Ishikawa (cell line): ENCODE measurements at regions not wholly inside any gene's neighbourhood (a gene's known extent, or its start where the extent isn't known, plus 50 kb on each side); places are given as distances from the start of the nearest gene placed in this dataset.

Experiments used
- CEBPB ChIP-seq: IDR thresholded peaks from 2 replicates; pipeline ENCODE4 v1.6.1; 2012
- CREB1 ChIP-seq: IDR thresholded peaks from 2 replicates; pipeline ENCODE4 v1.6.1; 2012; ENCODE audit warnings: low read depth
- EGR1 ChIP-seq: IDR thresholded peaks from 2 replicates; pipeline ENCODE4 v1.6.1; 2012
- EP300 ChIP-seq: IDR thresholded peaks from 2 replicates; pipeline ENCODE4 v1.6.1; 2012; ENCODE audit warnings: borderline replicate concordance
- FOXM1 ChIP-seq: IDR thresholded peaks from 2 replicates; pipeline ENCODE4 v1.6.1; 2012; ENCODE audit warnings: low read depth, borderline replicate concordance
- MAX ChIP-seq: IDR thresholded peaks from 2 replicates; pipeline ENCODE4 v1.6.1; 2012
- RAD21 ChIP-seq: IDR thresholded peaks from 2 replicates; pipeline ENCODE4 v1.6.1; 2012; ENCODE audit warnings: low read depth
- REST ChIP-seq: IDR thresholded peaks from 2 replicates; pipeline ENCODE4 v1.6.1; 2012; ENCODE audit warnings: low read depth, mild to moderate bottlenecking
- TAF1 ChIP-seq: IDR thresholded peaks from 2 replicates; pipeline ENCODE4 v1.6.1; 2012; ENCODE audit warnings: low read depth, mild to moderate bottlenecking
- TCF12 ChIP-seq: IDR thresholded peaks from 2 replicates; pipeline ENCODE4 v1.6.1; 2012; ENCODE audit warnings: low read depth
- TEAD4 ChIP-seq: IDR thresholded peaks from 2 replicates; pipeline ENCODE4 v1.6.1; 2012
- USF1 ChIP-seq: IDR thresholded peaks from 2 replicates; pipeline ENCODE4 v1.6.1; 2012
- YY1 ChIP-seq: IDR thresholded peaks from 2 replicates; pipeline ENCODE4 v1.6.1; 2012; ENCODE audit warnings: low read depth
- ZBTB7A ChIP-seq: IDR thresholded peaks from 2 replicates; pipeline ENCODE4 v1.6.1; 2012; ENCODE audit warnings: low read depth

DNA sequence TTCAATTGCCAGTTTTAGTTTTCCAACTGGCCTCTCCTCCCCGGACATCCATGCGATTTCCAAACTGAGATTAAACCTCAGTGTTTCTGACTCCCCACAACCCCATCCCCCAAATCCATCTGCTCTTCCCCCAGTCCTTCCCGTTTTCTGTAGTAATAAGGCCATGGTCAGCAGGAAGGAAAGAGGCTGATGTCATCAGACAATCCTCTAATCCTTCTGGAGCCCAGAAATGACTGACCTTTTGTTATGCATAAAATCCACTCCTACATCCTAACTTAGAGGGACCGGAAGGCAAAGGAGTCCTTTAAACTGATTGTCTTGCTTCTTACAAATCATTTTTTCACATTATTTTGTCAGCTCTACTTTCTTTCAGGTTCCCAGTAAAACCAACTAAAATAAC is 155.8 kb downstream of the INO80D start:
- TF ChIP-seq EP300 = no peak
- TF ChIP-seq REST = no peak
- no peak for TF ChIP-seq FOXM1
- no peak for TF ChIP-seq YY1
- TF ChIP-seq ZBTB7A = no peak
- TF ChIP-seq MAX = no peak
- no peak for TF ChIP-seq EGR1
- no peak for TF ChIP-seq CREB1
- no peak for TF ChIP-seq CEBPB
- no peak for TF ChIP-seq USF1
- TF ChIP-seq TCF12 = no peak
- no peak for TF ChIP-seq RAD21
- TF ChIP-seq TAF1 = no peak
- TF ChIP-seq TEAD4 = no peak
